GM23338 (cell line): ENCODE measurements at regions not wholly inside any gene's neighbourhood (a gene's known extent, or its start where the extent isn't known, plus 50 kb on each side); places are given as distances from the start of the nearest gene placed in this dataset.

Experiments used
- ATAC-seq: fragments of 200-7000 bp; cut with Tn5 transposase; 3 replicates; pipeline ENCODE4 v1.9.1; 2020
- DNase-seq: peaks from one replicate; pipeline ENCODE4 v3.0.0-alpha.2; 2015; ENCODE audit warnings: low spot score
- H2AFZ ChIP-seq: fragments of 200-600 bp; sonication (generic); 2 replicates; pipeline ENCODE4 v1.8.0; 2016; ENCODE audit warnings: antibody characterized with exemption, mild to moderate bottlenecking, moderate library complexity
- H3F3A ChIP-seq: fragments of 200-600 bp; sonication (generic); replicated peaks from 2 replicates; pipeline ENCODE4 v1.8.0; 2017; ENCODE audit warnings: antibody characterized with exemption, mixed run types, low read depth
- H3K27ac ChIP-seq: fragments of 200-600 bp; sonication (generic); 2 replicates; pipeline ENCODE4 v1.6.1; 2016; ENCODE audit warnings: low read depth
- H3K27me3 ChIP-seq: fragments of 200-600 bp; sonication (generic); 2 replicates; pipeline ENCODE4 v1.8.0; 2016; ENCODE audit warnings: mild to moderate bottlenecking, mixed run types, moderate library complexity; ENCODE audit not compliant: insufficient read depth
- H3K36me3 ChIP-seq: fragments of 200-600 bp; sonication (generic); 2 replicates; pipeline ENCODE4 v1.8.0; 2016; ENCODE audit warnings: mild to moderate bottlenecking; ENCODE audit not compliant: insufficient read depth
- H3K4me1 ChIP-seq: fragments of 200-600 bp; sonication (generic); 2 replicates; pipeline ENCODE4 v1.8.0; 2016; ENCODE audit warnings: mild to moderate bottlenecking, moderate library complexity; ENCODE audit not compliant: insufficient read depth
- H3K4me2 ChIP-seq: fragments of 200-600 bp; sonication (generic); 2 replicates; pipeline ENCODE4 v1.7.1; 2017; ENCODE audit warnings: mixed run types
- H3K4me3 ChIP-seq: fragments of 200-600 bp; sonication (generic); 2 replicates; pipeline ENCODE4 v1.6.1; 2016; ENCODE audit warnings: mixed run types
- H3K79me2 ChIP-seq: fragments of 200-600 bp; sonication (generic); replicated peaks from 2 replicates; pipeline ENCODE4 v1.8.0; 2017; ENCODE audit warnings: mild to moderate bottlenecking; ENCODE audit not compliant: insufficient read depth
- H3K9me2 ChIP-seq: fragments of 200-600 bp; sonication (generic); 2 replicates; pipeline ENCODE4 v1.8.0; 2017; ENCODE audit not compliant: insufficient read depth
- H4K20me1 ChIP-seq: fragments of 200-600 bp; sonication (generic); replicated peaks from 2 replicates; pipeline ENCODE4 v1.8.0; 2017; ENCODE audit warnings: mild to moderate bottlenecking; ENCODE audit not compliant: insufficient read depth
- H3K27ac Mint-ChIP-seq: 2 replicates; pipeline ENCODE4 v1.8.0; 2020; ENCODE audit warnings: inconsistent platforms, mild to moderate bottlenecking, moderate library complexity, mixed read lengths
- H3K27me3 Mint-ChIP-seq: 3 replicates; pipeline ENCODE4 v1.8.0; 2022; ENCODE audit warnings: low read depth, mild to moderate bottlenecking, moderate library complexity, mixed read lengths, inconsistent platforms; ENCODE audit not compliant: insufficient read depth, poor library complexity
- H3K36me3 Mint-ChIP-seq: 3 replicates; pipeline ENCODE4 v1.8.0; 2021; ENCODE audit warnings: low read depth, mild to moderate bottlenecking, inconsistent platforms, moderate library complexity, mixed read lengths
- H3K4me1 Mint-ChIP-seq: 3 replicates; pipeline ENCODE4 v1.8.0; 2020; ENCODE audit warnings: mild to moderate bottlenecking, inconsistent platforms, mixed read lengths
- H3K4me3 Mint-ChIP-seq: 3 replicates; pipeline ENCODE4 v1.8.0; 2021; ENCODE audit warnings: moderate library complexity, mild to moderate bottlenecking, inconsistent platforms, mixed read lengths
- H3K9me3 Mint-ChIP-seq: 3 replicates; pipeline ENCODE4 v1.8.0; 2020; ENCODE audit warnings: moderate library complexity, mild to moderate bottlenecking, inconsistent platforms, mixed read lengths
- CREB1 ChIP-seq: fragments of 250-450 bp; sonication (Bioruptor Pico); IDR thresholded peaks from 2 replicates; pipeline ENCODE4 v1.5.0; 2020; ENCODE audit warnings: low read depth, mild to moderate bottlenecking, moderate library complexity
- CTCF ChIP-seq, 2 experiments: fragments of 200-600 bp in 1 of 2; sonication (generic) in 1 of 2; conservative IDR thresholded peaks; 2 replicates each; pipeline versions ENCODE4 v1.5.1 to v1.6.1; 2016 to 2017; ENCODE audit warnings: antibody characterized with exemption in 2 of 2, low read depth in 2 of 2, mild to moderate bottlenecking in 2 of 2, moderate library complexity in 1 of 2
- ETS1 ChIP-seq: IDR thresholded peaks from 2 replicates; pipeline ENCODE4 v1.6.1; 2016; ENCODE audit warnings: antibody characterized with exemption
- EZH2 ChIP-seq: fragments of 200-600 bp; sonication (generic); IDR thresholded peaks from one replicate; pipeline ENCODE4 v1.8.0; 2017; ENCODE audit warnings: antibody characterized with exemption, mild to moderate bottlenecking, low read depth; ENCODE audit not compliant: unreplicated experiment
- EZH2phosphoT487 ChIP-seq: fragments of 200-600 bp; sonication (generic); IDR thresholded peaks from one replicate; pipeline ENCODE4 v1.8.1; 2018; ENCODE audit warnings: antibody characterized with exemption; ENCODE audit not compliant: unreplicated experiment
- JUNB ChIP-seq: IDR thresholded peaks from one replicate; pipeline ENCODE4 v1.6.1; 2016; ENCODE audit warnings: antibody characterized with exemption; ENCODE audit not compliant: unreplicated experiment
- NANOG ChIP-seq: IDR thresholded peaks from 2 replicates; pipeline ENCODE4 v1.6.1; 2016; ENCODE audit warnings: antibody characterized with exemption, borderline replicate concordance
- POLR2AphosphoS5 ChIP-seq: IDR thresholded peaks from 2 replicates; pipeline ENCODE4 v1.6.1; 2016; ENCODE audit warnings: antibody characterized with exemption, low read depth
- REST ChIP-seq: IDR thresholded peaks from one replicate; pipeline ENCODE4 v1.6.1; 2018; ENCODE audit warnings: antibody characterized with exemption; ENCODE audit not compliant: unreplicated experiment
- STAT1 ChIP-seq: IDR thresholded peaks from one replicate; pipeline ENCODE4 v1.6.1; 2016; ENCODE audit warnings: antibody characterized with exemption; ENCODE audit not compliant: unreplicated experiment
- ZNF114 ChIP-seq: fragments of 250-450 bp; sonication (Bioruptor Pico); IDR thresholded peaks from 2 replicates; pipeline ENCODE4 v1.5.0; 2020; ENCODE audit warnings: mild to moderate bottlenecking, moderate library complexity
- ZNF331 ChIP-seq: fragments of 250-450 bp; sonication (Bioruptor Pico); IDR thresholded peaks from 2 replicates; pipeline ENCODE4 v1.5.0; 2020; ENCODE audit warnings: low read depth, mild to moderate bottlenecking, moderate library complexity
- TF ChIP-seq, protein P1 (sequence below): fragments of 250-450 bp; sonication (Bioruptor Pico); IDR thresholded peaks from 2 replicates; pipeline ENCODE4 v1.5.0; 2020; ENCODE audit warnings: mild to moderate bottlenecking, moderate library complexity

GRCh38 chr2:150122871-150123613, 364.4 kb downstream of the RND3 start:
- Histone ChIP-seq H2AFZ (no peak overlapping the region), H3F3A (no peaks in the 10 kb centered on the region), H3K36me3 (no peaks in the 10 kb centered on the region), H3K27me3 (no peaks in the 10 kb centered on the region), H3K4me1 (peaks cover 23% of the 10 kb centered on the region), H4K20me1 (no peaks in the 10 kb centered on the region), H3K9me2 (no peaks in the 10 kb centered on the region), H3K4me3 (no peak overlapping the region), H3K79me2 (no peaks in the 10 kb centered on the region), H3K27ac (no peak overlapping the region), H3K4me2 (no peak overlapping the region)
- TF ChIP-seq POLR2AphosphoS5 (no peak), ETS1 (no peak), EZH2 (no peak), REST (no peak), NANOG (no peak), STAT1 (no peak), CTCF (conservative IDR thresholded peaks at IDR 0.05; ENCODE audit: low read depth in 2 of 2) (no peak), EZH2phosphoT487 (no peak), CREB1 (no peak), JUNB (no peak), ZNF331 (no peak), ZNF114 (no peak)
- TF ChIP-seq, protein P1, sequence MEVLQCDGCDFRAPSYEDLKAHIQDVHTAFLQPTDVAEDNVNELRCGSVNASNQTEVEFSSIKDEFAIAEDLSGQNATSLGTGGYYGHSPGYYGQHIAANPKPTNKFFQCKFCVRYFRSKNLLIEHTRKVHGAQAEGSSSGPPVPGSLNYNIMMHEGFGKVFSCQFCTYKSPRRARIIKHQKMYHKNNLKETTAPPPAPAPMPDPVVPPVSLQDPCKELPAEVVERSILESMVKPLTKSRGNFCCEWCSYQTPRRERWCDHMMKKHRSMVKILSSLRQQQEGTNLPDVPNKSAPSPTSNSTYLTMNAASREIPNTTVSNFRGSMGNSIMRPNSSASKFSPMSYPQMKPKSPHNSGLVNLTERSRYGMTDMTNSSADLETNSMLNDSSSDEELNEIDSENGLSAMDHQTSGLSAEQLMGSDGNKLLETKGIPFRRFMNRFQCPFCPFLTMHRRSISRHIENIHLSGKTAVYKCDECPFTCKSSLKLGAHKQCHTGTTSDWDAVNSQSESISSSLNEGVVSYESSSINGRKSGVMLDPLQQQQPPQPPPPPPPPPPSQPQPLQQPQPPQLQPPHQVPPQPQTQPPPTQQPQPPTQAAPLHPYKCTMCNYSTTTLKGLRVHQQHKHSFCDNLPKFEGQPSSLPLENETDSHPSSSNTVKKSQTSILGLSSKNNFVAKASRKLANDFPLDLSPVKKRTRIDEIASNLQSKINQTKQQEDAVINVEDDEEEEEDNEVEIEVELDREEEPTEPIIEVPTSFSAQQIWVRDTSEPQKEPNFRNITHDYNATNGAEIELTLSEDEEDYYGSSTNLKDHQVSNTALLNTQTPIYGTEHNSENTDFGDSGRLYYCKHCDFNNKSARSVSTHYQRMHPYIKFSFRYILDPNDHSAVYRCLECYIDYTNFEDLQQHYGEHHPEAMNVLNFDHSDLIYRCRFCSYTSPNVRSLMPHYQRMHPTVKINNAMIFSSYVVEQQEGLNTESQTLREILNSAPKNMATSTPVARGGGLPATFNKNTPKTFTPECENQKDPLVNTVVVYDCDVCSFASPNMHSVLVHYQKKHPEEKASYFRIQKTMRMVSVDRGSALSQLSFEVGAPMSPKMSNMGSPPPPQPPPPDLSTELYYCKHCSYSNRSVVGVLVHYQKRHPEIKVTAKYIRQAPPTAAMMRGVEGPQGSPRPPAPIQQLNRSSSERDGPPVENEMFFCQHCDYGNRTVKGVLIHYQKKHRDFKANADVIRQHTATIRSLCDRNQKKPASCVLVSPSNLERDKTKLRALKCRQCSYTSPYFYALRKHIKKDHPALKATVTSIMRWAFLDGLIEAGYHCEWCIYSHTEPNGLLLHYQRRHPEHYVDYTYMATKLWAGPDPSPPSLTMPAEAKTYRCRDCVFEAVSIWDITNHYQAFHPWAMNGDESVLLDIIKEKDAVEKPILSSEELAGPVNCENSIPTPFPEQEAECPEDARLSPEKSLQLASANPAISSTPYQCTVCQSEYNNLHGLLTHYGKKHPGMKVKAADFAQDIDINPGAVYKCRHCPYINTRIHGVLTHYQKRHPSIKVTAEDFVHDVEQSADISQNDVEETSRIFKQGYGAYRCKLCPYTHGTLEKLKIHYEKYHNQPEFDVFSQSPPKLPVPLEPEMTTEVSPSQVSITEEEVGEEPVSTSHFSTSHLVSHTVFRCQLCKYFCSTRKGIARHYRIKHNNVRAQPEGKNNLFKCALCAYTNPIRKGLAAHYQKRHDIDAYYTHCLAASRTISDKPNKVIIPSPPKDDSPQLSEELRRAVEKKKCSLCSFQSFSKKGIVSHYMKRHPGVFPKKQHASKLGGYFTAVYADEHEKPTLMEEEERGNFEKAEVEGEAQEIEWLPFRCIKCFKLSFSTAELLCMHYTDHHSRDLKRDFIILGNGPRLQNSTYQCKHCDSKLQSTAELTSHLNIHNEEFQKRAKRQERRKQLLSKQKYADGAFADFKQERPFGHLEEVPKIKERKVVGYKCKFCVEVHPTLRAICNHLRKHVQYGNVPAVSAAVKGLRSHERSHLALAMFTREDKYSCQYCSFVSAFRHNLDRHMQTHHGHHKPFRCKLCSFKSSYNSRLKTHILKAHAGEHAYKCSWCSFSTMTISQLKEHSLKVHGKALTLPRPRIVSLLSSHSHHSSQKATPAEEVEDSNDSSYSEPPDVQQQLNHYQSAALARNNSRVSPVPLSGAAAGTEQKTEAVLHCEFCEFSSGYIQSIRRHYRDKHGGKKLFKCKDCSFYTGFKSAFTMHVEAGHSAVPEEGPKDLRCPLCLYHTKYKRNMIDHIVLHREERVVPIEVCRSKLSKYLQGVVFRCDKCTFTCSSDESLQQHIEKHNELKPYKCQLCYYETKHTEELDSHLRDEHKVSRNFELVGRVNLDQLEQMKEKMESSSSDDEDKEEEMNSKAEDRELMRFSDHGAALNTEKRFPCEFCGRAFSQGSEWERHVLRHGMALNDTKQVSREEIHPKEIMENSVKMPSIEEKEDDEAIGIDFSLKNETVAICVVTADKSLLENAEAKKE (CRISPR knock-in tag) = no peak
- ATAC-seq (no peak), DNase-seq (no peak)
- H3K4me3 Mint-ChIP-seq = no peak overlapping the region
- no peaks in the 10 kb centered on the region for H3K9me3 Mint-ChIP-seq
- H3K27me3 Mint-ChIP-seq = peaks cover 4% of the 10 kb centered on the region
- peaks cover 34% of the 10 kb centered on the region for H3K4me1 Mint-ChIP-seq
- H3K27ac Mint-ChIP-seq = no peak overlapping the region
- H3K36me3 Mint-ChIP-seq = no peaks in the 10 kb centered on the region
